IMR-90 (cell line): ENCODE measurements at regions not wholly inside any gene's neighbourhood (a gene's known extent, or its start where the extent isn't known, plus 50 kb on each side); places are given as distances from the start of the nearest gene placed in this dataset.
A peak's percentile ranks its signal among the peaks of the same experiment; 100 is the strongest.

ENCODE experiments used
- ATAC-seq: fragments of 200-7000 bp; cut with Tn5 transposase; 2 replicates; pipeline ENCODE4 v1.9.1; 2020; ENCODE audit warnings: low read depth, mild to moderate bottlenecking, moderate library complexity
- BruUV-seq: library from RNA; stranded (reverse); fragments of 400-500 nt; replicated peaks from 2 replicates; lab custom pipeline; 2021; lab: Mats Ljungman, UMichigan
- CTCF ChIA-PET: fragments of 300-600 bp; formaldehyde crosslinking; extraction: SDS; loops from one replicate; lab custom pipeline; 2021; ENCODE audit warnings: antibody characterized with exemption; lab: Yijun Ruan, JAX
- POLR2A ChIA-PET: fragments of 300-600 bp; sonication (Branson Sonifier 250); formaldehyde crosslinking; loops from one replicate; lab custom pipeline; 2022; ENCODE audit warnings: antibody characterized with exemption; ENCODE audit not compliant: unreplicated experiment; lab: Charles Lee
- DNase-seq: peaks from one replicate; pipeline ENCODE4 v3.0.0; 2013
- H2AFZ ChIP-seq: replicated peaks from 2 replicates; pipeline ENCODE3; 2013; ENCODE audit warnings: low read length, mild to moderate bottlenecking; ENCODE audit not compliant: poor library complexity
- H2AK5ac ChIP-seq: 2 replicates; pipeline ENCODE4 v1.6.1; 2013; ENCODE audit warnings: low read depth, low read length, inconsistent platforms
- H2AK9ac ChIP-seq: replicated peaks from 2 replicates; pipeline ENCODE3; 2013; ENCODE audit warnings: mild to moderate bottlenecking, low read depth, low read length, moderate library complexity; ENCODE audit not compliant: poor library complexity
- H2BK120ac ChIP-seq: 2 replicates; pipeline ENCODE4 v1.6.1; 2013; ENCODE audit warnings: low read depth, low read length, inconsistent platforms
- H2BK15ac ChIP-seq: 3 replicates; pipeline ENCODE4 v1.6.1; 2013; ENCODE audit warnings: low read depth, low read length, inconsistent platforms
- H2BK20ac ChIP-seq: 2 replicates; pipeline ENCODE4 v1.6.1; 2013; ENCODE audit warnings: low read depth, mild to moderate bottlenecking, inconsistent platforms, low read length, moderate library complexity
- H2BK5ac ChIP-seq: 2 replicates; pipeline ENCODE4 v1.6.1; 2013; ENCODE audit warnings: mild to moderate bottlenecking, low read depth, low read length, inconsistent platforms; ENCODE audit not compliant: poor library complexity, severe bottlenecking
- H3K14ac ChIP-seq: replicated peaks from 2 replicates; pipeline ENCODE4 v1.6.1; 2013; ENCODE audit warnings: low read depth, low read length, inconsistent platforms
- H3K18ac ChIP-seq: 2 replicates; pipeline ENCODE4 v1.6.1; 2013; ENCODE audit warnings: low read depth, low read length, control low read depth
- H3K23ac ChIP-seq: 2 replicates; pipeline ENCODE4 v1.6.1; 2013; ENCODE audit warnings: low read depth, low read length, inconsistent platforms
- H3K27ac ChIP-seq: 2 replicates; pipeline ENCODE4 v1.5.1; 2013; ENCODE audit warnings: mild to moderate bottlenecking, control low read depth, low read length; ENCODE audit not compliant: insufficient read depth
- H3K27me3 ChIP-seq: 2 replicates; pipeline ENCODE4 v1.6.1; 2013; ENCODE audit warnings: low read length; ENCODE audit not compliant: control insufficient read depth, insufficient read depth
- H3K36me3 ChIP-seq: 2 replicates; pipeline ENCODE4 v1.6.1; 2013; ENCODE audit warnings: low read length, mixed read lengths; ENCODE audit not compliant: control insufficient read depth, insufficient read depth
- H3K4ac ChIP-seq: 2 replicates; pipeline ENCODE4 v1.6.1; 2013; ENCODE audit warnings: low read depth, low read length, inconsistent platforms
- H3K4me1 ChIP-seq: 2 replicates; pipeline ENCODE4 v1.6.1; 2013; ENCODE audit warnings: low read length, mixed read lengths; ENCODE audit not compliant: control insufficient read depth, insufficient read depth
- H3K4me2 ChIP-seq: 2 replicates; pipeline ENCODE4 v1.6.1; 2013; ENCODE audit warnings: low read depth, mild to moderate bottlenecking, control low read depth, low read length, moderate library complexity
- H3K4me3 ChIP-seq: 2 replicates; pipeline ENCODE4 v1.5.1; 2013; ENCODE audit warnings: low read depth, mild to moderate bottlenecking, control low read depth, low read length, moderate library complexity; ENCODE audit not compliant: insufficient read depth
- H3K56ac ChIP-seq: 2 replicates; pipeline ENCODE4 v1.6.1; 2013; ENCODE audit warnings: low read length, inconsistent platforms; ENCODE audit not compliant: insufficient read depth; ENCODE audit errors: extremely low read depth
- H3K79me1 ChIP-seq, 2 experiments: 2 replicates each; pipeline ENCODE4 v1.6.1; 2013; ENCODE audit warnings: low read length in 2 of 2, inconsistent platforms in 1 of 2, low read depth in 1 of 2
- H3K9ac ChIP-seq: 2 replicates; pipeline ENCODE4 v1.6.1; 2013; ENCODE audit warnings: low read depth, low read length, control low read depth
- H3K9me1 ChIP-seq: 2 replicates; pipeline ENCODE4 v1.6.1; 2013; ENCODE audit warnings: low read length, inconsistent platforms; ENCODE audit not compliant: insufficient read depth
- H3K9me3 ChIP-seq: 2 replicates; pipeline ENCODE4 v1.6.1; 2013; ENCODE audit warnings: low read length; ENCODE audit not compliant: control insufficient read depth, insufficient read depth
- H4K20me1 ChIP-seq: 2 replicates; pipeline ENCODE4 v1.6.1; 2013; ENCODE audit warnings: low read length, inconsistent platforms; ENCODE audit not compliant: insufficient read depth
- H4K5ac ChIP-seq: 2 replicates; pipeline ENCODE4 v1.6.1; 2013; ENCODE audit warnings: mild to moderate bottlenecking, low read depth, low read length, control low read depth
- H4K8ac ChIP-seq, 2 experiments: 2 replicates each; pipeline ENCODE4 v1.6.1; 2013; ENCODE audit warnings: low read depth in 2 of 2, low read length in 2 of 2, control low read depth in 1 of 2, inconsistent platforms in 1 of 2
- H4K91ac ChIP-seq: 2 replicates; pipeline ENCODE4 v1.6.1; 2013; ENCODE audit warnings: low read depth, low read length, inconsistent platforms; ENCODE audit not compliant: insufficient read depth
- BHLHE40 ChIP-seq: fragments of 150-350 bp; IDR thresholded peaks from 2 replicates; pipeline ENCODE4 v1.6.1; 2016; ENCODE audit warnings: mild to moderate bottlenecking, low read depth, low read length
- CEBPB ChIP-seq: IDR thresholded peaks from 2 replicates; pipeline ENCODE4 v1.6.1; 2012; ENCODE audit warnings: low read depth, low read length, improper control_type of control experiment
- CHD1 ChIP-seq: IDR thresholded peaks from 2 replicates; pipeline ENCODE4 v1.6.1; 2012; ENCODE audit warnings: low read depth, low read length, improper control_type of control experiment
- MAFK ChIP-seq: IDR thresholded peaks from 2 replicates; pipeline ENCODE4 v1.6.1; 2012; ENCODE audit warnings: low read depth, low read length, improper control_type of control experiment
- POLR2A ChIP-seq: IDR thresholded peaks from 2 replicates; pipeline ENCODE4 v1.6.1; 2012; ENCODE audit warnings: mild to moderate bottlenecking, low read depth, low read length
- RAD21 ChIP-seq: IDR thresholded peaks from 2 replicates; pipeline ENCODE4 v1.6.1; 2012; ENCODE audit warnings: low read length, improper control_type of control experiment
- SMC3 ChIP-seq: fragments of 150-350 bp; IDR thresholded peaks from 2 replicates; pipeline ENCODE4 v1.6.1; 2016; ENCODE audit warnings: low read depth, mild to moderate bottlenecking, antibody characterized with exemption, low read length, moderate library complexity
- WGBS, 2 experiments: methylation state at CpG; one replicate each; pipeline versions ENCODE4 v1.1.5 to v1.1.7; 2013; ENCODE audit warnings: missing lambda C conversion rate in 2 of 2; ENCODE audit not compliant: insufficient read length in 1 of 2; ENCODE audit errors: extremely low coverage in 2 of 2; 5-methylcytosine and 5-hydroxymethylcytosine counted together
- dilution Hi-C: fragments of 300-500 bp; cut with HindIII; formaldehyde crosslinking; loops from one replicate; pipeline ENCODE4 v1.14.3; 2018; ENCODE audit warnings: low sequenced_read_pairs; ENCODE audit not compliant: unreplicated experiment
- in situ Hi-C: fragments of 300-500 bp; cut with MboI; formaldehyde crosslinking; loops from 3 replicates; pipeline ENCODE4 v1.14.3; 2019; ENCODE audit warnings: low sequenced_read_pairs, inconsistent platforms, mixed read lengths
- intact Hi-C: fragments of 100-400 bp; cut with micrococcal nuclease; formaldehyde crosslinking; loops from 2 replicates; pipeline ENCODE4 v1.10.0; 2022

GRCh38 chr9:91040371-91041215 is 239.0 kb downstream of the SYK start:
- H4K20me1 ChIP-seq, result no peaks in the 10 kb centered on the region
- no peak overlapping the region for H3K4me3 ChIP-seq
- BruUV-seq, result no TSS peak
- no peak overlapping the region for H3K23ac ChIP-seq
- peaks cover 25% of the 10 kb centered on the region for H3K9me1 ChIP-seq
- peak overlapping the region; percentile 59; the same call in 2 of the 3 replicates for H2BK15ac ChIP-seq
- peak overlapping the region; percentile 59; the same call in 1 of the 2 replicates for H4K91ac ChIP-seq
- H3K9me3 ChIP-seq, result no peaks in the 10 kb centered on the region
- ChIA-PET POLR2A (no interaction called here), CTCF (interaction anchor here (0.6 kb wide), 1 partner anchor 73 kb away, joined by 5 read pairs; no protein-coding TSS in a partner anchor)
- H3K36me3 ChIP-seq, result no peaks in the 10 kb centered on the region
- in situ Hi-C loops, result no loop called here
- H2AK5ac ChIP-seq, result peak overlapping the region; percentile 92
- WGBS, 2 experiments, result 82% methylated on average over 2 of the region's 14 CpGs; no CpG with 5 or more reads in 1 of the 2 experiments
- no peak overlapping the region for H2AFZ ChIP-seq
- H2AK9ac ChIP-seq, result no peak overlapping the region
- dilution Hi-C loops, result no loop called here
- H3K27ac ChIP-seq, result no peak overlapping the region
- no peak overlapping the region for H3K4me2 ChIP-seq
- no peak for ATAC-seq
- peak overlapping the region; percentile 98 for H3K4ac ChIP-seq
- H3K18ac ChIP-seq, result peak overlapping the region; percentile 11
- TF ChIP-seq POLR2A (no peak), RAD21 (no peak), CEBPB (no peak), BHLHE40 (0 out of 2 replicates have a peak, but pooled peaks have one; percentile 16), MAFK (no peak), SMC3 (no peak), CHD1 (no peak)
- H3K79me1 ChIP-seq, result peaks cover 0 to 17% of the 10 kb centered on the region in 2 experiments; a peak in 3 of 4 replicates
- H2BK5ac ChIP-seq, result no peak overlapping the region
- peak overlapping the region; percentile 57 for H3K14ac ChIP-seq
- H3K9ac ChIP-seq, result no peak overlapping the region
- H2BK120ac ChIP-seq, result peak overlapping the region; percentile 95
- peak overlapping the region; percentile 14; the same call in 1 of the 2 replicates for H4K5ac ChIP-seq
- H2BK20ac ChIP-seq, result peak overlapping the region; percentile 98
- peaks cover 29% of the 10 kb centered on the region for H3K4me1 ChIP-seq
- DNase-seq, result peak; percentile 57
- no peaks in the 10 kb centered on the region for H3K27me3 ChIP-seq
- H4K8ac ChIP-seq, result peak overlapping the region; percentile 7 to 38; a peak in 1 of 4 replicates
- intact Hi-C loops, result no loop called here
- no peak overlapping the region for H3K56ac ChIP-seq
